Right lobe of liver (tissue), 4 donors: ENCODE measurements at regions not wholly inside any gene's neighbourhood (a gene's known extent, or its start where the extent isn't known, plus 50 kb on each side); places are given as distances from the start of the nearest gene placed in this dataset.

Experiments
- CTCF ChIP-seq, 4 donors: fragments of 200-600 bp in 3 of 4; fragments of 450-650 bp in 1 of 4; IDR thresholded peaks; one replicate each; pipeline versions ENCODE4 v1.5.1 to v1.8.0; 2016 to 2022; ENCODE audit warnings: antibody characterized with exemption in 4 of 4, mild to moderate bottlenecking in 2 of 4
- POLR2A ChIP-seq: fragments of 450-650 bp; IDR thresholded peaks from one replicate; pipeline ENCODE4 v1.6.1; 2017; ENCODE audit warnings: antibody characterized with exemption, mild to moderate bottlenecking
- donor health status: DM: no; HTN: no; CAD: no.
- donor health status: DM: no; HTN: no; CAD: no.
- donor health status: DM: no; HTN: yes; CAD: no.

DNA sequence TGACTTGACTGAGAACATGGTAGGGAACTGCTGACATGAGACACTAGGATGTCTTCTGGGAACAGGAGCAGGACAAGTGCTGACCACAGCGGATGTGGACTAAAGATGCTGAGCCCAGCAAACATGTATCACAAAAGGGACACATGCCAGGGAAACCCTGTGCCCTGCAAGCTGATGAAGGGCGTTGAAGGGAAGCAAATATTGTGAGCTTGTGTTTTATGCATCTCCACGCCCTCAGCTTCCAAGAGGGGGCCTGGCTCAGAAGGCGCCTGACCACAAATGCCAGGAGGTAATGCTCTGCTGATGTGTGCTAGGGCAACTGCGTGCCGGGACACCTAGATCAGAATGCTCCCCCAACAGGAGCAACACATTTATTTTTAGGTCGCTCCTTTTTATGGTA is 207.3 kb downstream of the CXCL12 start:
- TF ChIP-seq CTCF (IDR thresholded peaks at IDR 0.05) (no peak), POLR2A (no peak)
